CD4-positive, alpha-beta T cell (primary cell): ENCODE measurements at regions not wholly inside any gene's neighbourhood (a gene's known extent, or its start where the extent isn't known, plus 50 kb on each side); places are given as distances from the start of the nearest gene placed in this dataset.

Source experiments
- ATAC-seq: fragments of 200-7000 bp; cut with Tn5 transposase; one replicate; pipeline ENCODE4 v1.10.0; 2022; ENCODE audit warnings: mild to moderate bottlenecking; ENCODE audit not compliant: poor library complexity
- CTCF ChIA-PET: fragments of 350-600 bp; sonication (Branson Sonifier 250); formaldehyde crosslinking; loops from one replicate; lab custom pipeline; 2021; ENCODE audit warnings: antibody characterized with exemption, inconsistent platforms; lab: Charles Lee
- POLR2A ChIA-PET: fragments of 350-600 bp; sonication (Branson Sonifier 250); formaldehyde crosslinking; loops from one replicate; lab custom pipeline; 2021; ENCODE audit warnings: antibody characterized with exemption, inconsistent platforms; lab: Charles Lee
- DNase-seq, 14 experiments: peaks; one replicate each; pipeline ENCODE4 v3.0.0-alpha.2; 2013 to 2020; ENCODE audit warnings: mixed read lengths in 2 of 14
- H3K27ac ChIP-seq, 2 donors: one replicate each; pipeline versions ENCODE4 v1.5.1 to v1.7.0; 2013; ENCODE audit warnings: low read length in 2 of 2, low read depth in 1 of 2, mild to moderate bottlenecking in 1 of 2
- H3K27me3 ChIP-seq, 2 experiments: 1 replicate in 1 of 2; 2 replicates in 1 of 2; pipeline versions ENCODE4 v1.6.1 to v1.7.0; 2013; ENCODE audit warnings: low read length in 2 of 2, control low read depth in 1 of 2, mild to moderate bottlenecking in 1 of 2, moderate library complexity in 1 of 2; ENCODE audit not compliant: insufficient read depth in 2 of 2, control insufficient read depth in 1 of 2
- H3K36me3 ChIP-seq: one replicate; pipeline ENCODE4 v1.6.1; 2013; ENCODE audit warnings: low read length, control low read depth; ENCODE audit not compliant: insufficient read depth
- H3K4me1 ChIP-seq: one replicate; pipeline ENCODE4 v1.6.1; 2013; ENCODE audit warnings: low read length, control low read depth; ENCODE audit not compliant: insufficient read depth
- H3K4me3 ChIP-seq: one replicate; pipeline ENCODE4 v1.5.1; 2013; ENCODE audit warnings: mild to moderate bottlenecking, low read length, moderate library complexity
- H3K9me3 ChIP-seq, 2 experiments: 1 replicate in 1 of 2; 2 replicates in 1 of 2; pipeline versions ENCODE4 v1.6.1 to v1.7.0; 2013; ENCODE audit warnings: low read length in 2 of 2, mild to moderate bottlenecking in 2 of 2, control low read depth in 1 of 2, moderate library complexity in 1 of 2; ENCODE audit not compliant: control insufficient read depth in 1 of 2, insufficient read depth in 1 of 2
- H3K27ac Mint-ChIP-seq: one replicate; pipeline ENCODE4 v1.8.0; 2020; ENCODE audit warnings: mixed read lengths
- H3K27me3 Mint-ChIP-seq: one replicate; pipeline ENCODE4 v1.8.0; 2021; ENCODE audit warnings: mixed read lengths
- H3K36me3 Mint-ChIP-seq: one replicate; pipeline ENCODE4 v1.8.0; 2021; ENCODE audit warnings: low read depth, mixed read lengths
- H3K4me1 Mint-ChIP-seq: one replicate; pipeline ENCODE4 v1.8.0; 2021; ENCODE audit warnings: low read depth, mixed read lengths
- H3K4me3 Mint-ChIP-seq: one replicate; pipeline ENCODE4 v1.8.0; 2020; ENCODE audit warnings: mild to moderate bottlenecking, mixed read lengths
- H3K9me3 Mint-ChIP-seq: one replicate; pipeline ENCODE4 v1.8.0; 2020; ENCODE audit warnings: mixed read lengths
- intact Hi-C, 2 experiments: fragments of 100-400 bp; cut with DNase I in 1 of 2; cut with micrococcal nuclease in 1 of 2; formaldehyde crosslinking; loops; one replicate each; pipeline versions ENCODE4 v1.15.1 to v1.9.0; 2023 to 2025; cut with DNase I, micrococcal nuclease
- TF ChIP-seq, protein P1 (sequence below): fragments of 200-600 bp; IDR thresholded peaks from one replicate; pipeline ENCODE4 v1.8.0; 2022; ENCODE audit warnings: antibody characterized with exemption, mild to moderate bottlenecking

- peak overlapping the region; percentile 35 for H3K4me3 ChIP-seq
- DNase-seq, result peak; percentile 28 to 71 (median 48)
- Mint-ChIP-seq H3K4me3 (peak overlapping the region; percentile 72), H3K9me3 (no peaks in the 10 kb centered on the region), H3K27me3 (no peaks in the 10 kb centered on the region), H3K27ac (peak overlapping the region; percentile 97), H3K36me3 (no peaks in the 10 kb centered on the region), H3K4me1 (peaks cover 72% of the 10 kb centered on the region)
- H3K27me3 ChIP-seq, result no peaks in the 10 kb centered on the region
- H3K27ac ChIP-seq, result peak overlapping the region; percentile 49 to 71
- no peaks in the 10 kb centered on the region for H3K9me3 ChIP-seq
- ChIA-PET POLR2A (interaction anchor here (0.6 to 2.3 kb wide), 15 partner anchors 9 to 1967 kb away, joined by 3 to 14 read pairs (median 3); partner anchors contain the start of genes AASDH, PPAT and TMEM165), CTCF (interaction anchor here (1.6 kb wide), 1 partner anchor 19 kb away, joined by 5 read pairs; no protein-coding TSS in a partner anchor)
- H3K36me3 ChIP-seq, result no peaks in the 10 kb centered on the region
- TF ChIP-seq, protein P1, sequence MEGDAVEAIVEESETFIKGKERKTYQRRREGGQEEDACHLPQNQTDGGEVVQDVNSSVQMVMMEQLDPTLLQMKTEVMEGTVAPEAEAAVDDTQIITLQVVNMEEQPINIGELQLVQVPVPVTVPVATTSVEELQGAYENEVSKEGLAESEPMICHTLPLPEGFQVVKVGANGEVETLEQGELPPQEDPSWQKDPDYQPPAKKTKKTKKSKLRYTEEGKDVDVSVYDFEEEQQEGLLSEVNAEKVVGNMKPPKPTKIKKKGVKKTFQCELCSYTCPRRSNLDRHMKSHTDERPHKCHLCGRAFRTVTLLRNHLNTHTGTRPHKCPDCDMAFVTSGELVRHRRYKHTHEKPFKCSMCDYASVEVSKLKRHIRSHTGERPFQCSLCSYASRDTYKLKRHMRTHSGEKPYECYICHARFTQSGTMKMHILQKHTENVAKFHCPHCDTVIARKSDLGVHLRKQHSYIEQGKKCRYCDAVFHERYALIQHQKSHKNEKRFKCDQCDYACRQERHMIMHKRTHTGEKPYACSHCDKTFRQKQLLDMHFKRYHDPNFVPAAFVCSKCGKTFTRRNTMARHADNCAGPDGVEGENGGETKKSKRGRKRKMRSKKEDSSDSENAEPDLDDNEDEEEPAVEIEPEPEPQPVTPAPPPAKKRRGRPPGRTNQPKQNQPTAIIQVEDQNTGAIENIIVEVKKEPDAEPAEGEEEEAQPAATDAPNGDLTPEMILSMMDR, result no peak
- peak; percentile 65 for ATAC-seq
- peaks cover 28% of the 10 kb centered on the region for H3K4me1 ChIP-seq
- intact Hi-C loops, result loop anchor here in 1 of 2 experiments (2.0 to 5.0 kb wide), 3 partner anchors 19 to 1495 kb away; partner anchors contain the start of genes PAICS and PPAT
These were observed 183.3 kb downstream of the KDR start for GRCh38 chr4:54941994-54942552.

- Histone ChIP-seq H3K4me3 (peak overlapping the region; percentile 35), H3K27me3 (no peaks in the 10 kb centered on the region), H3K4me1 (peaks cover 28% of the 10 kb centered on the region), H3K36me3 (no peaks in the 10 kb centered on the region), H3K9me3 (no peaks in the 10 kb centered on the region), H3K27ac (peak overlapping the region; percentile 49 to 71)
- CTCF ChIA-PET, result interaction anchor here (1.6 kb wide), 1 partner anchor 20 kb away, joined by 5 read pairs; no protein-coding TSS in a partner anchor
- H3K27me3 Mint-ChIP-seq, result no peaks in the 10 kb centered on the region
- peaks cover 72% of the 10 kb centered on the region for H3K4me1 Mint-ChIP-seq
- intact Hi-C loops, result loop anchor here in 1 of 2 experiments (5.0 kb wide), 2 partner anchors 254 to 1496 kb away; partner anchors contain the start of genes PAICS and PPAT
- no peak for ATAC-seq
- no peaks in the 10 kb centered on the region for H3K36me3 Mint-ChIP-seq
- DNase-seq, result peak in 4 of 14 experiments; percentile 16 to 46 (median 30)
- TF ChIP-seq, protein P1, result no peak
- peak overlapping the region; percentile 72 for H3K4me3 Mint-ChIP-seq
- H3K27ac Mint-ChIP-seq, result peak overlapping the region; percentile 97
- H3K9me3 Mint-ChIP-seq, result no peaks in the 10 kb centered on the region
- POLR2A ChIA-PET, result interaction anchor here (1.1 to 2.3 kb wide), 5 partner anchors 14 to 49 kb away, joined by 3 to 14 read pairs (median 7); no protein-coding TSS in a partner anchor
These were observed 184.2 kb downstream of the KDR start for GRCh38 chr4:54940996-54941865.

- no peaks in the 10 kb centered on the region for H3K36me3 Mint-ChIP-seq
- H3K4me1 Mint-ChIP-seq, result peaks cover 39% of the 10 kb centered on the region
- Histone ChIP-seq H3K4me3 (no peak overlapping the region), H3K36me3 (no peaks in the 10 kb centered on the region), H3K4me1 (peaks cover 22% of the 10 kb centered on the region), H3K9me3 (no peaks in the 10 kb centered on the region), H3K27ac (no peak overlapping the region), H3K27me3 (no peaks in the 10 kb centered on the region)
- intact Hi-C loops, result no loop called here
- no peaks in the 10 kb centered on the region for H3K9me3 Mint-ChIP-seq
- POLR2A ChIA-PET, result interaction anchor here (0.6 kb wide), 1 partner anchor 20 kb away, joined by 6 read pairs; no protein-coding TSS in a partner anchor
- no peak overlapping the region for H3K4me3 Mint-ChIP-seq
- H3K27me3 Mint-ChIP-seq, result no peaks in the 10 kb centered on the region
- no peak overlapping the region for H3K27ac Mint-ChIP-seq
- TF ChIP-seq, protein P1, result no peak
- CTCF ChIA-PET, result interaction anchor here (1.3 kb wide), 1 partner anchor 10 kb away, joined by 3 read pairs; no protein-coding TSS in a partner anchor
- ATAC-seq (no peak), DNase-seq (peak in 1 of 14 experiments; percentile 14)
These were observed 187.9 kb downstream of the KDR start for GRCh38 chr4:54937501-54937900.
